ENCODE measurements at regions not wholly inside any gene's neighbourhood (a gene's known extent, or its start where the extent isn't known, plus 50 kb on each side); places are given as distances from the start of the nearest gene placed in this dataset.

- TF ChIP-seq, protein P1, sequence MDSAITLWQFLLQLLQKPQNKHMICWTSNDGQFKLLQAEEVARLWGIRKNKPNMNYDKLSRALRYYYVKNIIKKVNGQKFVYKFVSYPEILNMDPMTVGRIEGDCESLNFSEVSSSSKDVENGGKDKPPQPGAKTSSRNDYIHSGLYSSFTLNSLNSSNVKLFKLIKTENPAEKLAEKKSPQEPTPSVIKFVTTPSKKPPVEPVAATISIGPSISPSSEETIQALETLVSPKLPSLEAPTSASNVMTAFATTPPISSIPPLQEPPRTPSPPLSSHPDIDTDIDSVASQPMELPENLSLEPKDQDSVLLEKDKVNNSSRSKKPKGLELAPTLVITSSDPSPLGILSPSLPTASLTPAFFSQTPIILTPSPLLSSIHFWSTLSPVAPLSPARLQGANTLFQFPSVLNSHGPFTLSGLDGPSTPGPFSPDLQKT (CRISPR knock-in tag; IDR thresholded peaks at IDR 0.05; ENCODE audit: borderline replicate concordance): no peak
- TF ChIP-seq CSRNP2 (CRISPR knock-in tag; conservative IDR thresholded peaks at IDR 0.05; ENCODE audit: low read depth) (no peak), GATA4 (IDR thresholded peaks at IDR 0.05; ENCODE audit: borderline replicate concordance, low read depth) (no peak), ARNT (IDR thresholded peaks at IDR 0.05) (no peak), STAT5B (CRISPR knock-in tag; IDR thresholded peaks at IDR 0.05) (no peak), REL (CRISPR knock-in tag; conservative IDR thresholded peaks at IDR 0.05) (no peak), FUBP1 (CRISPR knock-in tag; IDR thresholded peaks at IDR 0.05; ENCODE audit: borderline replicate concordance) (0 out of 2 replicates have a peak, but pooled peaks have one; percentile 60), HNRNPH1 (optimal IDR thresholded peaks at IDR 0.05; ENCODE audit: low read depth, low read length) (no peak), ZNF639 (CRISPR knock-in tag; conservative IDR thresholded peaks at IDR 0.05) (no peak), GZF1 (CRISPR knock-in tag; IDR thresholded peaks at IDR 0.05) (no peak), ZNF180 (CRISPR knock-in tag; IDR thresholded peaks at IDR 0.05; ENCODE audit: borderline replicate concordance, low read depth) (no peak), ZNF530 (CRISPR knock-in tag; IDR thresholded peaks at IDR 0.05; ENCODE audit: low read depth) (no peak), NCOA5 (CRISPR knock-in tag; IDR thresholded peaks at IDR 0.05) (no peak), NFRKB (IDR thresholded peaks at IDR 0.05) (no peak), PITX1 (CRISPR knock-in tag; IDR thresholded peaks at IDR 0.05) (peak; percentile 58; the same call in 1 of the 2 replicates), ZSCAN12 (CRISPR knock-in tag; IDR thresholded peaks at IDR 0.05) (no peak), MBD4 (IDR thresholded peaks at IDR 0.05; ENCODE audit: borderline replicate concordance, low read length) (no peak), ZNF550 (CRISPR knock-in tag; IDR thresholded peaks at IDR 0.05; ENCODE audit: borderline replicate concordance) (no peak), HCFC1 (IDR thresholded peaks at IDR 0.05; ENCODE audit: low read depth, low read length) (no peak), THAP11 (CRISPR knock-in tag; IDR thresholded peaks at IDR 0.05) (peak; percentile 60; the same call in 1 of the 2 replicates)
- TF ChIP-seq, protein P2, sequence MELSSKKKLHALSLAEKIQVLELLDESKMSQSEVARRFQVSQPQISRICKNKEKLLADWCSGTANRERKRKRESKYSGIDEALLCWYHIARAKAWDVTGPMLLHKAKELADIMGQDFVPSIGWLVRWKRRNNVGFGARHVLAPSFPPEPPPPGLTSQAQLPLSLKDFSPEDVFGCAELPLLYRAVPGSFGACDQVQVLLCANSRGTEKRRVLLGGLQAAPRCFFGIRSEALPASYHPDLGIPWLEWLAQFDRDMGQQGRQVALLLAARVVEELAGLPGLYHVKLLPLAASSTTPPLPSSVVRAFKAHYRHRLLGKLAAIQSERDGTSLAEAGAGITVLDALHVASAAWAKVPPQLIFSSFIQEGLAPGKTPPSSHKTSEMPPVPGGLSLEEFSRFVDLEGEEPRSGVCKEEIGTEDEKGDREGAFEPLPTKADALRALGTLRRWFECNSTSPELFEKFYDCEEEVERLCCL (CRISPR knock-in tag; IDR thresholded peaks at IDR 0.05; ENCODE audit: borderline replicate concordance): 0 out of 2 replicates have a peak, but pooled peaks have one; percentile 24
- TF ChIP-seq, protein P3, sequence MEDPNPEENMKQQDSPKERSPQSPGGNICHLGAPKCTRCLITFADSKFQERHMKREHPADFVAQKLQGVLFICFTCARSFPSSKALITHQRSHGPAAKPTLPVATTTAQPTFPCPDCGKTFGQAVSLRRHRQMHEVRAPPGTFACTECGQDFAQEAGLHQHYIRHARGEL (CRISPR knock-in tag; IDR thresholded peaks at IDR 0.05): no peak
Measured at GRCh38 chr2:20525041-20526035, 78.5 kb downstream of the RHOB start (continued).

Data from HepG2 (cell line).